ENCODE measurements at regions not wholly inside any gene's neighbourhood (a gene's known extent, or its start where the extent isn't known, plus 50 kb on each side); places are given as distances from the start of the nearest gene placed in this dataset.

- ChIA-PET POLR2A (no interaction called here), CTCF (ENCODE audit: low intra/inter-chr PET ratio) (no interaction called here)
- no peak for FAIRE-seq
- 0% methylated on average over 2 of the region's 2 CpGs for WGBS (ENCODE audit: insufficient coverage, low coverage, missing lambda C conversion rate)
- H3K4me3 ChIP-seq, result no peak overlapping the region
- H3K27ac ChIP-seq (ENCODE audit: extremely low read depth, low read depth, low read length), result no peak overlapping the region
- no peak overlapping the region for H3K4me2 ChIP-seq (ENCODE audit: insufficient read depth, low read length)
- no peaks in the 10 kb centered on the region for H3K4me1 ChIP-seq (replicated peaks in 1 of 2; ENCODE audit: control insufficient read depth in 2 of 2, insufficient read depth in 2 of 2, low read length in 2 of 2)
- H2AFZ ChIP-seq (ENCODE audit: low read depth, low read length), result no peak overlapping the region
- no peaks in the 10 kb centered on the region; the same call in 1 of the 2 replicates for H4K20me1 ChIP-seq (replicated peaks; ENCODE audit: control insufficient read depth, insufficient read depth, low read length)
- TF ChIP-seq ETV6 (IDR thresholded peaks at IDR 0.05; ENCODE audit: borderline replicate concordance in 1 of 2, low read depth in 2 of 2, low read length in 1 of 2) (no peak), ETV6 (CRISPR knock-in tag; IDR thresholded peaks at IDR 0.05; ENCODE audit: borderline replicate concordance) (no peak)
- no TSS peak for BruUV-seq (replicated peaks)
- no peaks in the 10 kb centered on the region for H3K36me3 ChIP-seq (ENCODE audit: control insufficient read depth, insufficient read depth, low read length)
- H3K9me1 ChIP-seq (ENCODE audit: control insufficient read depth, insufficient read depth, low read length), result no peaks in the 10 kb centered on the region
- no peak for DNase-seq (ENCODE audit: extremely low read depth in 1 of 4, low spot score in 3 of 4)
- H3K9me3 ChIP-seq (replicated peaks; ENCODE audit: control insufficient read depth, insufficient read depth, low read depth, low read length), result no peaks in the 10 kb centered on the region
- intact Hi-C loops (cut with micrococcal nuclease) (no loop called here), in situ Hi-C loops (cut with MboI) (no loop called here)
- no peaks in the 10 kb centered on the region for H3K79me2 ChIP-seq (ENCODE audit: control insufficient read depth, insufficient read depth, low read length)
- no peak overlapping the region for H3K9ac ChIP-seq (ENCODE audit: insufficient read depth in 1 of 2, low read depth in 2 of 2, low read length in 2 of 2)
- no peak for ATAC-seq
- H3K27me3 ChIP-seq (ENCODE audit: control insufficient read depth in 2 of 2, insufficient read depth in 2 of 2, low read length in 2 of 2), result peaks cover 2 to 4% of the 10 kb centered on the region in 2 experiments; a peak in 2 of 5 replicates
Observed at GRCh38 chr13:39108783-39109182, 70.5 kb downstream of the NHLRC3 start.

- H3K27ac ChIP-seq (ENCODE audit: extremely low read depth, low read depth, low read length), result no peak overlapping the region
- CTCF ChIA-PET (ENCODE audit: low intra/inter-chr PET ratio), result no interaction called here
Observed at GRCh38 chr13:39110518-39111097, 72.4 kb downstream of the NHLRC3 start.

More at GRCh38 chr13:39110518-39111097, 72.4 kb downstream of the NHLRC3 start:
- intact Hi-C loops (cut with micrococcal nuclease) (no loop called here), in situ Hi-C loops (cut with MboI) (no loop called here)
- 6% methylated on average over 2 of the region's 2 CpGs for WGBS (ENCODE audit: insufficient coverage, low coverage, missing lambda C conversion rate)
- Histone ChIP-seq H2AFZ (ENCODE audit: low read depth, low read length) (no peak overlapping the region), H3K4me1 (replicated peaks in 1 of 2; ENCODE audit: control insufficient read depth in 2 of 2, insufficient read depth in 2 of 2, low read length in 2 of 2) (no peaks in the 10 kb centered on the region), H3K9me3 (replicated peaks; ENCODE audit: control insufficient read depth, insufficient read depth, low read depth, low read length) (no peaks in the 10 kb centered on the region), H4K20me1 (replicated peaks; ENCODE audit: control insufficient read depth, insufficient read depth, low read length) (no peaks in the 10 kb centered on the region; the same call in 1 of the 2 replicates), H3K79me2 (ENCODE audit: control insufficient read depth, insufficient read depth, low read length) (no peaks in the 10 kb centered on the region), H3K4me2 (ENCODE audit: insufficient read depth, low read length) (no peak overlapping the region), H3K9ac (ENCODE audit: insufficient read depth in 1 of 2, low read depth in 2 of 2, low read length in 2 of 2) (no peak overlapping the region), H3K4me3 (no peak overlapping the region), H3K36me3 (ENCODE audit: control insufficient read depth, insufficient read depth, low read length) (no peaks in the 10 kb centered on the region), H3K9me1 (ENCODE audit: control insufficient read depth, insufficient read depth, low read length) (no peaks in the 10 kb centered on the region), H3K27me3 (ENCODE audit: control insufficient read depth in 2 of 2, insufficient read depth in 2 of 2, low read length in 2 of 2) (peaks cover 2 to 4% of the 10 kb centered on the region in 2 experiments; a peak in 2 of 5 replicates)
- BruUV-seq (replicated peaks), result no TSS peak
- TF ChIP-seq ZFP91 (CRISPR knock-in tag; IDR thresholded peaks at IDR 0.05) (no peak), ZNF384 (IDR thresholded peaks at IDR 0.05; ENCODE audit: low read depth, low read length) (no peak), ZNF507 (tag; conservative IDR thresholded peaks at IDR 0.05) (no peak), MAZ (CRISPR knock-in tag; conservative IDR thresholded peaks at IDR 0.05 in 1 of 2, IDR thresholded peaks at IDR 0.05 in 1 of 2) (no peak), IRF1 (CRISPR knock-in tag; IDR thresholded peaks at IDR 0.05; ENCODE audit: borderline replicate concordance) (no peak), ZNF12 (CRISPR knock-in tag; IDR thresholded peaks at IDR 0.05) (no peak), CBFA2T2 (conservative IDR thresholded peaks at IDR 0.05) (no peak), GTF2E2 (tag; IDR thresholded peaks at IDR 0.05) (no peak)
- ATAC-seq (no peak), DNase-seq (ENCODE audit: extremely low read depth in 1 of 4, low spot score in 3 of 4) (no peak), FAIRE-seq (no peak)
- POLR2A ChIA-PET, result no interaction called here
